ENCODE measurements at regions not wholly inside any gene's neighbourhood (a gene's known extent, or its start where the extent isn't known, plus 50 kb on each side); places are given as distances from the start of the nearest gene placed in this dataset.
A peak's percentile ranks its signal among the peaks of the same experiment; 100 is the strongest.

DNA sequence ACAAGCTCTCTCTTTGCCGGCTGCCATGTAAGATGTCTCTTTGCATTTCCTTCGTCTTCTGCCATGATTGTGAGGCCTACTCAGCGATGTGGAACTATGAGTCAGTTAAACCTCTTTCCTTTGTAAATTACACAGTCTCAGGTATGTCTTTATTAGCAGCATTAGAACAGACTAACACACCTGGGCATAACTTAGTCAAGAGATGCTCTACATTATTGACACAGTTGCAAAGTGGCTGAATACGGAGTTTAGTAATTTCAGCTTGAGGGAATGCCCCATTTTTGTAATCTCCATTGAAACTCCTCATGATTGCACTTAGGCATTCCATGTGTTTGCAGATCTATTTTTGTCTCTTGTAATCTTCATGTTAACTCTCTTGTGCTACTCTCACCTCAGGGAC, 299.5 kb upstream of the HAND2 start:
- Histone ChIP-seq H3K4me1 (peaks cover 0 to 8% (median 0%) of the 10 kb centered on the region in 12 donors), H3K27ac (no peak overlapping the region), H3K36me3 (no peaks in the 10 kb centered on the region), H3K9me3 (no peaks in the 10 kb centered on the region), H3K4me3 (no peak overlapping the region), H3K27me3 (no peaks in the 10 kb centered on the region)
- WGBS, 4 donors = 88 to 95% (median 89%) methylated on average over 4 of the region's 4 CpGs
- TF ChIP-seq, protein P1, sequence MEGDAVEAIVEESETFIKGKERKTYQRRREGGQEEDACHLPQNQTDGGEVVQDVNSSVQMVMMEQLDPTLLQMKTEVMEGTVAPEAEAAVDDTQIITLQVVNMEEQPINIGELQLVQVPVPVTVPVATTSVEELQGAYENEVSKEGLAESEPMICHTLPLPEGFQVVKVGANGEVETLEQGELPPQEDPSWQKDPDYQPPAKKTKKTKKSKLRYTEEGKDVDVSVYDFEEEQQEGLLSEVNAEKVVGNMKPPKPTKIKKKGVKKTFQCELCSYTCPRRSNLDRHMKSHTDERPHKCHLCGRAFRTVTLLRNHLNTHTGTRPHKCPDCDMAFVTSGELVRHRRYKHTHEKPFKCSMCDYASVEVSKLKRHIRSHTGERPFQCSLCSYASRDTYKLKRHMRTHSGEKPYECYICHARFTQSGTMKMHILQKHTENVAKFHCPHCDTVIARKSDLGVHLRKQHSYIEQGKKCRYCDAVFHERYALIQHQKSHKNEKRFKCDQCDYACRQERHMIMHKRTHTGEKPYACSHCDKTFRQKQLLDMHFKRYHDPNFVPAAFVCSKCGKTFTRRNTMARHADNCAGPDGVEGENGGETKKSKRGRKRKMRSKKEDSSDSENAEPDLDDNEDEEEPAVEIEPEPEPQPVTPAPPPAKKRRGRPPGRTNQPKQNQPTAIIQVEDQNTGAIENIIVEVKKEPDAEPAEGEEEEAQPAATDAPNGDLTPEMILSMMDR (IDR thresholded peaks at IDR 0.05) = no peak
- TF ChIP-seq POLR2A (IDR thresholded peaks at IDR 0.05) = no peak
- intact Hi-C loops (cut with DNase I) = loop anchor here in 1 of 10 donors (10.0 kb wide), 1 partner anchor 325 kb away; no protein-coding TSS in a partner anchor
- DNase-seq = no peak
- no peak for ATAC-seq

DNA sequence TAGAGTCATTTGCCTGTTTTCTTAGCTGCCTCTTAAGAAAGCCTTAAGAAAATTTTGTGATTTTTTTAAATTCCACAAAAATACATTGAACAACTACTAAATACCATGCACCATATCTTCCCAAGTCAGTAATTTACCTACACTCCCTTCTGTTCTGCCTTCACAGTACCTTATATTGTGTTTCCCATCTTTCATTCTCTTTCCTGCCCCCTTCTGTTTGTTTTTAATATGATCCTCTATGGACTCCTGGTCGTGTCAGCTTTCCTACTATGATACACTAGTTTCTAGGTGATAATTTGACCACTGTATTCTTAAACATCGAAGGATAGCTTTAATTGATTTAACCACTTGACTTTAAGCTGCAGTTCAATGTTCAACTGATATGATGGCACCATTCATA, 297.7 kb upstream of the HAND2 start:
- TF ChIP-seq, protein P1 (IDR thresholded peaks at IDR 0.05) = peak in 5 of 12 donors; percentile 18 to 25 (median 24)
- TF ChIP-seq POLR2A (IDR thresholded peaks at IDR 0.05) = no peak
- Histone ChIP-seq H3K27me3 (no peaks in the 10 kb centered on the region), H3K27ac (no peak overlapping the region), H3K4me3 (no peak overlapping the region), H3K4me1 (no peaks in the 10 kb centered on the region), H3K9me3 (no peaks in the 10 kb centered on the region), H3K36me3 (no peaks in the 10 kb centered on the region)
- no peak for DNase-seq
- WGBS, 4 donors = 31 to 46% (median 40%) methylated on average over 2 of the region's 2 CpGs
- intact Hi-C loops (cut with DNase I) = loop anchor here in 1 of 10 donors (10.0 kb wide), 1 partner anchor 323 kb away; no protein-coding TSS in a partner anchor
- no peak for ATAC-seq

DNA sequence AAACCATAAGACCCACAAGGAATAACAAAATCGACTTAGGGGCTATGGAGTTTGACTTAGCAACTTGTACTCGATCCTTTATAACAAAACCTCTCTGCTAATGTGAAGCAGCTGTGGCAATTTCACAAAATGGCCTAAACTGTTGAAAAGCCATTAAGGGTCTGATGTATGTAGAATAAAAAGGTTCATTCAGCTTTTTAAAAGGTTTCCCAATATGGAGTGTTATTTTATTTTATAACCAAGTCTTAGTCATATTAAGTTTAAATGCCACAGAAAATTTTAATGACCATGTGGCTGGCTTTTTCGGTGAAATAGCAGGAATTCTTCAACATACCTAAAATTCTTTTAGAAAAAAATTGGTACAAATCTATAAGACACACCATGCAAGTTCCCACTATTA, 291.8 kb upstream of the HAND2 start:
- H3K9me3 ChIP-seq = no peaks in the 10 kb centered on the region
- no peaks in the 10 kb centered on the region for H3K4me1 ChIP-seq
- 75 to 87% (median 77%) methylated on average over 3 of the region's 3 CpGs for WGBS, 4 donors
- DNase-seq = no peak
- H3K27ac ChIP-seq = no peak overlapping the region
- H3K36me3 ChIP-seq = no peaks in the 10 kb centered on the region
- no peak for ATAC-seq
- TF ChIP-seq, protein P1 (IDR thresholded peaks at IDR 0.05) = no peak
- TF ChIP-seq POLR2A (IDR thresholded peaks at IDR 0.05) = no peak
- intact Hi-C loops (cut with DNase I) = loop anchor here in 1 of 10 donors (10.0 kb wide), 1 partner anchor 317 kb away; no protein-coding TSS in a partner anchor
- no peaks in the 10 kb centered on the region for H3K27me3 ChIP-seq
- H3K4me3 ChIP-seq = no peak overlapping the region

DNA sequence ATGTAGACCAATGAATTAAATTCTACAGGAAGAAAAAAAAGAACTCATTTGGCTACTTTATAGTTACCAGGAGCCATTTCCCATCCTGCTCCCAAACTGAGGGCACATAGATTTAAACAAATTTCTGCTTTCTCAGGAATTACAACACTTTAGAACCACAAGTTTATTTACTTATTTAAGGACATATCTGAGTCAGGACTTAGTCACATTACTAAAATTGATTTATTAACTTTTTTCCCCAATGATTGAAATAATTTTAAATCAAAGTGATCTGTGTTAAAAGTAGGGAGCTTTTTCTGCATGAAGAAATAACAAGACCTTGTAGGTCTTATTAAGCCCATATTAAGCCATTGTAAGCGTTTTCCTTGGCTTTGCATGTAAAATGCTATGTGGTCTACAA, 291.0 kb upstream of the HAND2 start:
- no peak overlapping the region for H3K4me3 ChIP-seq
- intact Hi-C loops (cut with DNase I) = loop anchor here in 1 of 10 donors (10.0 kb wide), 1 partner anchor 316 kb away; no protein-coding TSS in a partner anchor
- ATAC-seq = no peak
- H3K27me3 ChIP-seq = no peaks in the 10 kb centered on the region
- TF ChIP-seq, protein P1 (IDR thresholded peaks at IDR 0.05) = no peak
- TF ChIP-seq POLR2A (IDR thresholded peaks at IDR 0.05) = no peak
- H3K36me3 ChIP-seq = no peaks in the 10 kb centered on the region
- no peak for DNase-seq
- no peaks in the 10 kb centered on the region for H3K9me3 ChIP-seq
- H3K4me1 ChIP-seq = no peaks in the 10 kb centered on the region
- 72 to 87% (median 77%) methylated on average over 1 of the region's 1 CpG for WGBS, 4 donors
- H3K27ac ChIP-seq = no peak overlapping the region

All from heart left ventricle (tissue), 16 donors.